Choroid plexus epithelial cell (primary cell): ENCODE measurements at regions not wholly inside any gene's neighbourhood (a gene's known extent, or its start where the extent isn't known, plus 50 kb on each side); places are given as distances from the start of the nearest gene placed in this dataset.
A peak's percentile ranks its signal among the peaks of the same experiment; 100 is the strongest.

Source experiments
- DNase-seq: peaks from one replicate; pipeline ENCODE4 v3.0.0-alpha.2; 2010; ENCODE audit warnings: low read depth
- H3K4me3 ChIP-seq: 2 replicates; pipeline ENCODE4 v1.5.1; 2011; ENCODE audit warnings: low read depth, mild to moderate bottlenecking, control low read depth, low read length, moderate library complexity
- CTCF ChIP-seq: conservative IDR thresholded peaks from 2 replicates; pipeline ENCODE4 v1.5.1; 2011; ENCODE audit warnings: low read depth, mild to moderate bottlenecking, control low read depth, inconsistent platforms, low read length, moderate library complexity

GRCh38 chr12:90899456-90900182, 55.4 kb downstream of the CCER1 start:
- TF ChIP-seq CTCF: no peak
- H3K4me3 ChIP-seq: no peak overlapping the region
- peak; percentile 25 for DNase-seq

- H3K4me3 ChIP-seq: no peak overlapping the region
- no peak for DNase-seq
- TF ChIP-seq CTCF: no peak
These were observed 57.0 kb downstream of the CCER1 start for GRCh38 chr12:90897986-90898385.

GRCh38 chr12:90897316-90897715, 57.7 kb downstream of the CCER1 start:
- no peak for TF ChIP-seq CTCF
- H3K4me3 ChIP-seq: no peak overlapping the region
- DNase-seq: no peak

- TF ChIP-seq CTCF: no peak
- H3K4me3 ChIP-seq: no peak overlapping the region
- no peak for DNase-seq
These were observed 58.2 kb downstream of the CCER1 start for GRCh38 chr12:90896821-90897220.

GRCh38 chr12:90896164-90896563, 58.8 kb downstream of the CCER1 start:
- no peak overlapping the region for H3K4me3 ChIP-seq
- TF ChIP-seq CTCF: no peak
- DNase-seq: peak; percentile 83

- DNase-seq: peak; percentile 40
- H3K4me3 ChIP-seq: no peak overlapping the region
- no peak for TF ChIP-seq CTCF
These were observed 66.7 kb downstream of the CCER1 start for GRCh38 chr12:90888316-90888715.

DNA sequence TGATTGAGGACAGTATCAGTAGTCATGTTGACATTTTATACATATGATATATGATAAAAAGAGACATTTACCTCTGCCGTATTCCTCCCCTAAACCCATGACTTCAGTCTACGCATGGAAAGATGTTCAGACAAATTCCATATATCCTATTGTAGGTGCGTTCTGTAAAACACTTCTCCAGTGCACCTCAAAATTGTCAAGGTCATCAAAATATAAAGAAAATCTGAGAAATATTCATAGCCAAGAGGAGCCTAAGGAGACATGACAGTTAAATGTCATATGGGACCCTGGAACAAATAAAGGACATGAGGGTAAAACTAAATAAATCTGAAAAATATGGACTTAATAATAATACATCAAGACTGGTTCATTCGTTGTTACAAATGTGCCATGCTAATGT, 71.5 kb downstream of the CCER1 start:
- no peak overlapping the region for H3K4me3 ChIP-seq
- TF ChIP-seq CTCF: no peak
- DNase-seq: no peak
